ENCODE measurements at regions not wholly inside any gene's neighbourhood (a gene's known extent, or its start where the extent isn't known, plus 50 kb on each side); places are given as distances from the start of the nearest gene placed in this dataset.

- DNase-seq, result no peak
These were observed 558.4 kb upstream of the CDH4 start for GRCh38 chr20:60693496-60694133.

GRCh38 chr20:60694763-60695162, 557.3 kb upstream of the CDH4 start:
- DNase-seq, result no peak

GRCh38 chr20:60695226-60696000, 556.6 kb upstream of the CDH4 start:
- DNase-seq, result no peak

GRCh38 chr20:60697252-60697651, 554.8 kb upstream of the CDH4 start:
- DNase-seq, result no peak

GRCh38 chr20:60700728-60701127, 551.3 kb upstream of the CDH4 start:
- DNase-seq, result no peak

- DNase-seq, result no peak
These were observed 547.9 kb upstream of the CDH4 start for GRCh38 chr20:60704147-60704546.

- no peak for DNase-seq
These were observed 538.7 kb upstream of the CDH4 start for GRCh38 chr20:60713396-60713795.

GRCh38 chr20:60715172-60715571, 536.9 kb upstream of the CDH4 start:
- no peak for DNase-seq

GRCh38 chr20:60718743-60719480, 533.1 kb upstream of the CDH4 start:
- no peak for DNase-seq

GRCh38 chr20:60725311-60725906, 526.7 kb upstream of the CDH4 start:
- no peak for DNase-seq

GRCh38 chr20:60727425-60727824, 524.6 kb upstream of the CDH4 start:
- no peak for DNase-seq

- no peak for DNase-seq
These were observed 523.4 kb upstream of the CDH4 start for GRCh38 chr20:60728705-60729104.

GRCh38 chr20:60729135-60729900, 522.7 kb upstream of the CDH4 start:
- no peak for DNase-seq

- no peak for DNase-seq
These were observed 519.7 kb upstream of the CDH4 start for GRCh38 chr20:60732322-60732721.

- no peak for DNase-seq
These were observed 504.0 kb upstream of the CDH4 start for GRCh38 chr20:60748086-60748485.

GRCh38 chr20:60749804-60750602, 502.1 kb upstream of the CDH4 start:
- no peak for DNase-seq

- no peak for DNase-seq
These were observed 501.2 kb upstream of the CDH4 start for GRCh38 chr20:60750909-60751308.

GRCh38 chr20:60751826-60752225, 500.2 kb upstream of the CDH4 start:
- no peak for DNase-seq

- peak; percentile 20 for DNase-seq
These were observed 499.2 kb upstream of the CDH4 start for GRCh38 chr20:60752741-60753420.

- DNase-seq, result no peak
These were observed 497.2 kb upstream of the CDH4 start for GRCh38 chr20:60754856-60755255.
